Parathyroid adenoma (tissue), 2 donors: ENCODE measurements at regions not wholly inside any gene's neighbourhood (a gene's known extent, or its start where the extent isn't known, plus 50 kb on each side); places are given as distances from the start of the nearest gene placed in this dataset.

Experiments used
- H2AFZ ChIP-seq: fragments of 300-600 bp; sonication (generic); one replicate; pipeline ENCODE4 v1.7.0; 2017; ENCODE audit warnings: antibody characterized with exemption, mild to moderate bottlenecking
- H3K27ac ChIP-seq: fragments of 300-600 bp; sonication (generic); one replicate; pipeline ENCODE4 v1.7.0; 2017
- H3K27me3 ChIP-seq: fragments of 300-600 bp; sonication (generic); one replicate; pipeline ENCODE4 v1.7.0; 2017; ENCODE audit warnings: low read length; ENCODE audit not compliant: control insufficient read depth, insufficient read depth
- H3K36me3 ChIP-seq: fragments of 300-600 bp; sonication (generic); one replicate; pipeline ENCODE4 v1.7.0; 2017; ENCODE audit warnings: low read length; ENCODE audit not compliant: control insufficient read depth, insufficient read depth
- H3K4me1 ChIP-seq: fragments of 300-600 bp; sonication (generic); one replicate; pipeline ENCODE4 v1.7.0; 2017; ENCODE audit warnings: control low read depth
- H3K4me2 ChIP-seq: fragments of 300-600 bp; sonication (generic); one replicate; pipeline ENCODE4 v1.7.0; 2017; ENCODE audit warnings: low read length
- H3K4me3 ChIP-seq: fragments of 300-600 bp; sonication (generic); one replicate; pipeline ENCODE4 v1.7.0; 2017; ENCODE audit warnings: low read depth, low read length
- H3K79me2 ChIP-seq: fragments of 300-600 bp; sonication (generic); one replicate; pipeline ENCODE4 v1.7.0; 2017; ENCODE audit warnings: control low read depth
- H3K9ac ChIP-seq: fragments of 300-600 bp; sonication (generic); one replicate; pipeline ENCODE4 v1.7.0; 2017; ENCODE audit warnings: mild to moderate bottlenecking
- H3K9me3 ChIP-seq: fragments of 300-600 bp; sonication (generic); one replicate; pipeline ENCODE4 v1.7.0; 2017; ENCODE audit warnings: low read length; ENCODE audit not compliant: control insufficient read depth
- TF ChIP-seq, protein P1 (sequence below): fragments of 300-600 bp; sonication (generic); IDR thresholded peaks from one replicate; pipeline ENCODE4 v1.7.0; 2017; ENCODE audit warnings: antibody characterized with exemption, mild to moderate bottlenecking
- donor health status: primary hyperparathyroidism.

DNA sequence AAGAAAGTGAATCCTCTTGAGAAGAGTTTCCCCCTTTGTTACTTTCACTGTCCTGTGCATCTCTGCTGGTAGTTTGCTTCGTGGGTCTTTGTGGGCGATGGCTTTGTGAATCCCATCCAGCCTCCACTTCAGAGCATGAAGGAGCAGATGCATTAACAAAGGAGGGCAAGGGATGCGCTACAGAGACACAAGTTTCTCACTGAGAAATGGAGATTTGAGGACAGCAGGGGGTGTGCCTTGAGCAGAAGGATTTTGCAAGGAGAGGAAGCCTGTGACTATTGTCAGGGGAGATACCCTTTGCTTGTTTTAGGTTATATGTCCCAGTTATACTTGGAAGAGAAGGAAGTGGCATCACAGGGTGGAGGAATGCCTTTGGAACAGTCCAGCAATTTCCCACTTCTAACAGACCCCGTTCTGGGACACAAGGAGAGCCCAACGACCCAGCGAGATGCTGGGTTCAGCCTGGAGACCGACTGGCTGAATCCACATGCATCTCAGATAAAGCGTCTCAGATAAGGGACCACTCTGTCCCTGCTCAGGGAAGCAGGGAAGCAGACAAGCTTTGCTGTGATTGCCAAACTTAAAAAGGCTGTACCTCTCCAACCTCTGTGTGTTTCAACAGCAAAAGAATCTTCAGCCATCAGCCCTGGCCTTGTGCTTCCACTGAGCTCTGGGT lies 314.6 kb upstream of the GATB start:
- no peaks in the 10 kb centered on the region for H3K36me3 ChIP-seq
- TF ChIP-seq, protein P1, sequence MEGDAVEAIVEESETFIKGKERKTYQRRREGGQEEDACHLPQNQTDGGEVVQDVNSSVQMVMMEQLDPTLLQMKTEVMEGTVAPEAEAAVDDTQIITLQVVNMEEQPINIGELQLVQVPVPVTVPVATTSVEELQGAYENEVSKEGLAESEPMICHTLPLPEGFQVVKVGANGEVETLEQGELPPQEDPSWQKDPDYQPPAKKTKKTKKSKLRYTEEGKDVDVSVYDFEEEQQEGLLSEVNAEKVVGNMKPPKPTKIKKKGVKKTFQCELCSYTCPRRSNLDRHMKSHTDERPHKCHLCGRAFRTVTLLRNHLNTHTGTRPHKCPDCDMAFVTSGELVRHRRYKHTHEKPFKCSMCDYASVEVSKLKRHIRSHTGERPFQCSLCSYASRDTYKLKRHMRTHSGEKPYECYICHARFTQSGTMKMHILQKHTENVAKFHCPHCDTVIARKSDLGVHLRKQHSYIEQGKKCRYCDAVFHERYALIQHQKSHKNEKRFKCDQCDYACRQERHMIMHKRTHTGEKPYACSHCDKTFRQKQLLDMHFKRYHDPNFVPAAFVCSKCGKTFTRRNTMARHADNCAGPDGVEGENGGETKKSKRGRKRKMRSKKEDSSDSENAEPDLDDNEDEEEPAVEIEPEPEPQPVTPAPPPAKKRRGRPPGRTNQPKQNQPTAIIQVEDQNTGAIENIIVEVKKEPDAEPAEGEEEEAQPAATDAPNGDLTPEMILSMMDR: no peak
- H3K27ac ChIP-seq: no peak overlapping the region
- H3K4me3 ChIP-seq: no peak overlapping the region
- no peaks in the 10 kb centered on the region for H3K79me2 ChIP-seq
- H2AFZ ChIP-seq: no peak overlapping the region
- no peaks in the 10 kb centered on the region for H3K9me3 ChIP-seq
- H3K4me2 ChIP-seq: no peak overlapping the region
- no peaks in the 10 kb centered on the region for H3K4me1 ChIP-seq
- H3K9ac ChIP-seq: no peak overlapping the region
- H3K27me3 ChIP-seq: no peaks in the 10 kb centered on the region

DNA sequence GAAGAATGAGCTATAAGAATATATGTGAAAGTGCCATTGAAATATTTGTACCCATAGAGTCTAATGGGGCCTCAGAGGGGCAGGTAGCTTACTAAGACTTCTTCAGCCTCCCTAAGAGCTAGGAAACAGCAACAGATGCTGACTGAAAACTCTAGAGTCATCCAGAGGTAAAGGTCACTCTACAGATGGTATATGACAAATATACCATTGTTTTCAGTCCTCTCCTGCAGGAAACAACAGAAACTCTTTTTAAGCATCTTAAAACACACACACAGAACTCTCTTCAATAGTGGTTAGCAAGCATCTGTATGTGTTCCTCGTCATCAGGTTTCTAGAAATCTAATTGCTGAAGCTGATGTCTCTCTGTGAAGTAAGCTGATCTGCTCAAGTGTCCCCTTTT lies 313.8 kb upstream of the GATB start:
- Histone ChIP-seq H3K36me3 (no peaks in the 10 kb centered on the region), H3K79me2 (no peaks in the 10 kb centered on the region), H3K9me3 (no peaks in the 10 kb centered on the region), H3K4me3 (no peak overlapping the region), H3K4me2 (no peak overlapping the region), H3K27ac (no peak overlapping the region), H2AFZ (no peak overlapping the region), H3K4me1 (no peaks in the 10 kb centered on the region), H3K9ac (no peak overlapping the region), H3K27me3 (no peaks in the 10 kb centered on the region)
- TF ChIP-seq, protein P1: no peak

DNA sequence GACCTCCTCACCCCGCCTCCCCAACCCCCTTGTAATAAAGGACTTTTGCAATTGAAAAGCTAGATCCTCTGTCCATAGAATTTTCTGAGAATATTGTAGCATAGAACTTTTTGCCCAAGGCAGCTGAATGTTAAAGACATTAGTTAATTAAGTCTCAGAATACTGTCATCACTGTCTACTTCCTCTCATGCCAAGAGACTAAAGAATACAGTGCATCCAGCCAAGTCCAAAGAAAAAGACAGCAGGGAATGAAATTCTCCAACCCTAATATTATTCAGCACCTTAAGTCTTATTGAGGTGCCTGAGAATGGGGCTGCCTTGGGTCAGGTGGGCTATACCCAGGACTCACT lies 313.3 kb upstream of the GATB start:
- no peaks in the 10 kb centered on the region for H3K9me3 ChIP-seq
- no peak overlapping the region for H2AFZ ChIP-seq
- no peak overlapping the region for H3K4me3 ChIP-seq
- H3K4me2 ChIP-seq: no peak overlapping the region
- no peaks in the 10 kb centered on the region for H3K27me3 ChIP-seq
- H3K27ac ChIP-seq: no peak overlapping the region
- no peaks in the 10 kb centered on the region for H3K36me3 ChIP-seq
- TF ChIP-seq, protein P1: no peak
- no peaks in the 10 kb centered on the region for H3K79me2 ChIP-seq
- H3K9ac ChIP-seq: no peak overlapping the region
- no peaks in the 10 kb centered on the region for H3K4me1 ChIP-seq

DNA sequence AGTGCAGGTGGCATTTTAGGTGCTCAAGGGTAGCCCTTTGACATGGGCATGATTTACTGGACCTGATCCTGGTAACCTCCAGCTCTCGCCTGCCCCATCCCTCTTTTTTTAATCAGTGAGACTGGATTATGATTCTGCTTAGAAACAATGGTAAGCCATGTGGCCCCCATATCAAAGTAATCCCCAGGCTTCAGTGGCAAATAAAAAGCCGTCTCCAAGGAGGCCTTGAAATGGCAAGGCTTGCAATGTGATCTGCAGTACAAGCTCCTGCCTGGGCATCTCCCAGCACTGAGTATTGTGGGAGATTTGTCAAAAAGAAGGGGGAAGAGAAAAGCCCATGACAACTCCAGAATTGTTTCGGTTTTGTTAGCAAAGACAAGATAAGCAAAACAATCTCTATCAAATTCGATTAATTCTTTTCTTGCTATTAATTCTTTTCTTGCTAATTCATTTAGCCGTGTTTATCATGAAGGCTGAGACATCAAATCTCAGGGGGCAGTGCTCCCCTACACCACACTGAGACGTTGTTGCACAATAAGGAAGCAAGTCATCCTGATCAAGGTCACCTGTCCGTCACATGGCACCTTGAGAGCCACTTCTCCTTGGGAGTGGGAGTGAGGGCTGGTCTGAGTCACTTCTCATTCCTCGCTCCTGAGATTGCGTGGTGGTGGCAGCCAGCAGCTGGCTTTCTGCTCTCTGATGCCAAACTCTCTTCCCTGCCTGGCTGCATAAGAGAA lies 312.7 kb upstream of the GATB start:
- Histone ChIP-seq H3K27ac (no peak overlapping the region), H3K9me3 (no peaks in the 10 kb centered on the region), H3K27me3 (no peaks in the 10 kb centered on the region), H3K4me2 (no peak overlapping the region), H3K36me3 (no peaks in the 10 kb centered on the region), H2AFZ (no peak overlapping the region), H3K9ac (no peak overlapping the region), H3K79me2 (no peaks in the 10 kb centered on the region), H3K4me3 (no peak overlapping the region), H3K4me1 (no peaks in the 10 kb centered on the region)
- TF ChIP-seq, protein P1: no peak

DNA sequence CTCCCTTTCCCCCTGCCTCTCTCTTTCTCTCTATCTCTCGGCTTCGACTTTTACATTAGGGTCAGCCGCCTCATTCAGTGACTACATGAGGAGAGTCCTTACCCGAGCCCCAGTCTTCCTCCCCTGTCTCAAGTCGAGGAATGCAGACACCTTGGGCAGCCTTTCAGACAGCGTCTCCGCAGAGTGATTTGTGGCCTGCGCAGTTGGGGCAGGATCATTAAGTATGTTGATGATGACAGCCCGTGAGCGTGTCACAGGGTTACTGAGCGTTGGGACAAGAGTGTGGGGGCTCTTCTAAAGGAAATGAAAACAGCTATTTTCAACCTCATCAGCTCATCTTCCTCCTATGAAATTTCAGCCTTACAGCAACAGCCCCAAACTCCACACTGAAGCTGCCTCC lies 312.1 kb upstream of the GATB start:
- H3K4me2 ChIP-seq: no peak overlapping the region
- H3K27ac ChIP-seq: no peak overlapping the region
- no peak overlapping the region for H3K4me3 ChIP-seq
- H3K9ac ChIP-seq: no peak overlapping the region
- H3K27me3 ChIP-seq: no peaks in the 10 kb centered on the region
- H2AFZ ChIP-seq: no peak overlapping the region
- H3K4me1 ChIP-seq: no peaks in the 10 kb centered on the region
- H3K36me3 ChIP-seq: no peaks in the 10 kb centered on the region
- TF ChIP-seq, protein P1: no peak
- H3K79me2 ChIP-seq: no peaks in the 10 kb centered on the region
- no peaks in the 10 kb centered on the region for H3K9me3 ChIP-seq
